ENCODE measurements at regions not wholly inside any gene's neighbourhood (a gene's known extent, or its start where the extent isn't known, plus 50 kb on each side); places are given as distances from the start of the nearest gene placed in this dataset.

DNA sequence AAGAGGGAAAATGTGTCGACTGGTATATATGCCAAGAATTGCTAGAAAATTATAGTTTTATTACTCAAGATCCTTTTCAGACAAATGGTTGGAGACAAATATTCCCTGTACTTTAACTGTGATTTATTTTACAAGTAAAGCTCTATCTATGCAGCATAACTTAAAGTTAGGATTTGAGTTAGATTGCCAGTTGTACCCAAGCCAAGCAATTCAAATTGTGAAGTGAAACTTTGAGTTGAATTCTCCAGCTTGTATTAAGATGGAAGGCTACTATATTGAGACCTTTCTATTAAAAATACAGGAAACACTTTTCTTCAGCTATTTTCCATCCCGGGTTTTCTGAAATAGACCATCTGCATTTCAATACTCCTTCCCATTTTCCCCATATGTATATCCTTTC, 333.1 kb upstream of the RBMS3 start:
- DNase-seq: no peak

DNA sequence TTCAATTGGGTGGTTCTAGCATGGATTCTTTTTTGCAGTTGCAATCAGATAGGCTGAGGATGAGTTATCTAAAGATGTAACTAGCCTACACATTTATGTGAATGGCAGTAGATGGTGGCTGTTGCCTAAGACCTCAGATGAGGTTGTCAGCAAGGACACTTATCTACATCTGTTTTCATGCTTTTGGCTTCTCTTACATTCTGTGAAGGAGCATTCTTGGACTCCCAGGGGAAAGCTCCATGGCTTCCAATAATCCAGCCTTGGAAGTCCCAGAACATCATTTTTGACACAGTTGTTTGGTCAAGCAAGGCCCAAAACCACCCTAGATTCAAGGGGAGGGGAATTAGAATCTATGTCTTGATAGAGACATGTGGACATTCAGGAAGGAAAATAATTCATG, 332.2 kb upstream of the RBMS3 start:
- no peak for DNase-seq

DNA sequence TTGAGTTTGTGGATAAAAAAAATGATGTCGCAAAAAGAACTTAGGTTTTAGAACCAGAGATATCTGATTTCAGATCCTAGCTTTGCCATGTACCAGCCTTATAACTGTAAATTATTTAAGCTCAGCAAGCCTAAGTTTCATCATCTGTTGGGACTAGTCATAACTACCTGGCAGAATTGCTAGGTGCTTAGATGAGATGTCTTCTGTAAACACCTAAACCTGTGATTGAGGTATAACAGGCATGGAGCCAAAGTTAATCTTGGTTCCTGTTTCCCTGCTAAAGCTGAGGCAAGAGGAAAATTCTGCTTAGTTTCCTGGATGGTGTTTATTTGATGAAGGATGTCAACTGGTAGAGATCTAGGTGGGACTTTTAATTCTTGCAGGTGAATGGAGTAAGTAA, 331.3 kb upstream of the RBMS3 start:
- no peak for DNase-seq

DNA sequence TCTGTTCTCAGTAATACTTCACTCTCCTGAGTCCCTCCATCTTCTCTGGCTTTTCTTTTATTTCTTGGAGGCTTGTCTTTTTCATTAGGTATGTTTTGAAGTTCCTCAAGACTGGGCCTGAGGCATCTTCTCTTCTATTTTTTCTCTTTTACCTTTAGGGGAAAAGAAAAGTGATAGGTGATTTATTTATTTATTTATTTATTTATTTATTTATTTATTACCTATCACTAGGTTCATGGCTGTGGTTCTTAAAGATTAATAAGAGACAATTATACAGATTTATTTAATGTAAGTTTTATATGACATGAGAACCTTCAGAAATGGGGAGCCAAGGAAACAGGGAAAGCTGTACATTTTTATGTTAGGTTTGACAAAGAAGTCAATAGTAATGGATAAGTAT, 330.3 kb upstream of the RBMS3 start:
- no peak for DNase-seq

DNA sequence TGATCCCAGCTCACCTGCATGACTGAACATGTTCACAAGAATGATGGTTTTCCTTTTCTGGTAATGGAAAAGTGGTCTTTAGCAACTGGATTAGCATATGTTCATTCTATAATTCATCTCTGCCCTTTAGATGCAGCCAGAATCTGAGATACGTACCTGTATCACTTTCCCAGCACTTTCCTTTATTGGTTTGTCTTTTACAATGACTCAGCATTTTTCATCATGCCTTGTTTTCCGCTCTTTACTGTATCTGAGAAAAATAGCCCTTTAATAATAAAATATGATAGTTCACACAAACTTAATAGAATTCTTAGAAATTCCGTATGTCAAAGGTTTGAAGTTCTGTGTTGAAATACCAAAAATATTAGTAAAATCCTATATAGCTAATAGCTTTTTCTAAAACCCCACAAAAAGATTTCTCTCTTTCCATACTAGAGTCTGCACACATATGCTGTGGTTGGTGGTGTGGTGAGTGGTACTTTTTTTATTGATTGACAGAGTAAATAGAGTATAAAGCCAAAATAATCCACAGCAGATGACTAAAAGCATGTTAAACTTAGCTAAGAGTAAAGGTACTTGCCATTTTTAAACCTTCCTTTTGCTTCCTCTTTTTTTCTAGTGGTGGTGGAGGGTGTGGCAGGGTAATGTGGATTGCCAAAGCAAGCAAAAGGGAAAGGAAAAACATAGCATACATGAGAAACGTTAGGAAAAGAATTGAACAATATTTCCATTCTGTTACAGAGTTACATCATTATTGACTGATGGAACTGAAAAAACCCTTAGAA, 328.9 kb upstream of the RBMS3 start:
- no peak for DNase-seq

DNA sequence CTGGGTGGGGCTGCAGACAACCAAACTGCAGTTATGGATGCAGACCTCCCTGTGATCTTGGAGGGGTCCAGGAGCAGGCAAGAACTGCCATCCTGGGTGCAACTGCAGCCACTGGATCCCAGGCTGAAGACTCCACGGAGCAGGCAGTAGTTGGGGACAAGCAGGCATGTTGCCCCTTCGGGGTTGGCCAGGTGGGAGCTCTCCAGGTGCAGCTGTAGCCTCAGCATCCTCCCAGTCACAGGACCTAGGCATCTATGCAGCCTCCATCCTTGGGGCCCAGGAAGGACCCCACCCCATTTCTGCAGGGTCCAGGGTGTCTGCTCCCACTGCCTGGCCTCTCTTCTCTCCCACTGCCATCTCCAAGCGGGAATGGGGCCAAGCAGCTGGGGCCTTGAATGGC, 322.2 kb upstream of the RBMS3 start:
- DNase-seq: no peak

DNA sequence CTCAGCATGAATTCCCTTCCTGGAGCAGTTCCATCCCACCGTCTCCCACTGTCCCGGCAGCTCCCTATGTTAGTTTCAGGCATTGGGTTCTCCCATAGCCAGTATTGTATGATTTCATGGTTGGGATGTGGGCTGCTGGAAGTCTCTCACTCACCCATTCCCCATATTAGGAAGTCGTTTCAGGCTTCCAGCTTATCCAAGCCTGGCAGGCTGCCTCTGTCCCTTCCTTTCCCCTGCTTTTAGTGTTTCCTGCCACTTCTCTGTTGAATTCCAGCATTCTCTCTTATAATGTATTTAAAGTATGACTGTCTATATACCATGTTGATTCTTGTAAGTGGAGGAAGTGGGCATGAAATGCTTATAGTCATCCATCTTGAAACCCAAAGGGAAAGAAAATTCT, 309.7 kb upstream of the RBMS3 start:
- DNase-seq: no peak

DNA sequence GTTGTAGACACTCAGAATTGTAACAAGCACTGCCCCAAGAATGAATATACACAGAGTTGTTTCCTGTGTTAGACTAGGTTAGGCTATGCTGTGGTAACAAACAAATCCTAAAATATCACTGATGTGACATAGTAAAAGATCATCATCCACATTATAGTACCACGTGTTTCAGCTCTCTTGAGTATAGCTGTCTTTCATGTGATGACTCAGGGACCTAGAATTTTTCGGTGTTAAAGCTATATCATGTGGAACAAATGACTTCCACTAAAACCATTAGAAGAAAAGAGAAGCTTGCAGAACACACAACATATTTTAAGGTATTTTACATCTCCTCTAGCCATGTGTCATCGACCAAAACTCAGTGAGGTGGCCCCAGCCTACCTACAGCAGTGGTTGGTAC, 307.9 kb upstream of the RBMS3 start:
- DNase-seq: no peak

DNA sequence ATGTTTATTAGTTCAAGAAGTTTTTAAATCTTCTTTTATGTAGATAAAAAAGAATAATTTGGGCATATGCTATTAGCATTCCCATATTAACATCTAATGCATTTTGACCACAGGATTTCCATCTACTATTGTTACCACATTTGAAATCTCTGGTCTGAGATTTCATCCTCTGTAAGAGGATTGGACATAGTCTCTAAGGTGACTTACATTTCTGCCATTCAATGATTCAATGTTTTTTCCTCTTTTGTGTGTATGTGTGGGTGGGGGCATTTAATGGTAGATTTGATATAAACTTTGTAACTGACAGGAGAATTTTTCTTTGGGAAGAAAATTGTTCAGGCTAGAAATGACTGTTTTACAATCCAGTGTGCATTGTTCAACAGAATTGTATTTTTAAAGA, 307.3 kb upstream of the RBMS3 start:
- no peak for DNase-seq

DNA sequence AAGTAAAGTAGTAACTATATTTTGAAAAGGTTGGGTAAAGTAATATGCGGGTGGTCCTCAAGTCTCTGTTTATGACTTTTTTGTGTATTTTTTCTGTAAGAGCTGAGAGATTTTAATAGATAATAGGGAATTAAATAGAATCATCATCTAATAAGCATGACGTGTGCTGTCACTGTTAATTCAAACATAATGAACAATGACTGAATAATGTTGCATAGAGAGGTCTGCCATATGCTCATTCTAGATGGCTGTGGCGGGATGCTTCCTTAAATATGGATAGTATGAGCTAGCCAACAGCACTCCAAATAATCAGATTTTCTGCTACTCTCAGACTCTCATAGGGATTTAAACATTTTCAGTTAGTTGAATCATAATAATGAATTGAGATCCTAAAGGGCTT, 302.8 kb upstream of the RBMS3 start:
- DNase-seq: no peak

DNA sequence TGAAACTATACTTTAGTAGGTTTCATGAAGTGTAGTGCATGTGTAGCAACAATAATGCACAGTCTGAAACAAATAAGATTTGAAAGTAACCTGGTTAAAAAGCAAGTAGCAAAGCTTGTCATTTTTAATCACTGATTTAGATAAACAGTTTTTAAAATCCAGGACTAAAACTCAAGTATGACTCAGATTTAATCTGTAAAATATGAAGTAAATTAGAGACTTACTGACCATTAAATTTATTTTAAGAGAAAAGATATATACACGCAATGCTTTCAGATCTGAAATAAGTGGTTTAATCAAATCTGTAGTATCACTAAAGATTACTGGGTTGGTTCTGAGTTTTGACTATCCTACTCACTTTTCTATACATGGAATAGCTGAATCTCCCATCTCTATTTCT, 300.7 kb upstream of the RBMS3 start:
- DNase-seq: no peak

DNA sequence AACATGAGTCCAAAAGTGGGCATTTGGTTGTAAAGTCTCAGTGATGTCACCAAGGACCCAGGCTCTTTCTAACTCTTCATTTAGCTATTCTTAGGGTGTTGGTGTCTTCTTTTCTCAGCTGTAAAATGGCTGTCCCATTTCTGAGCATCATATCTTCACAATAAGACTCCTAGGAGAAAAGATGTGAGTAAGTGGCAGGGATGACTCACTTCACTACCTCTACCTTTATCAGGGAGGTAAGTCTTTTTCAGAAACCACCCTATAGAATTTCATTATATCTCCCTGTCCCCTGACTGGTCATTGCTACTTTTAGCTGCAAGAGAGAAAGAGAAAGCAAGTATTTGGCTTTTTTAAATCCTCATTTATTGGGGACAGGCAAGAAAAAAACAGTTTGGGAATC, 300.2 kb upstream of the RBMS3 start:
- DNase-seq: no peak

DNA sequence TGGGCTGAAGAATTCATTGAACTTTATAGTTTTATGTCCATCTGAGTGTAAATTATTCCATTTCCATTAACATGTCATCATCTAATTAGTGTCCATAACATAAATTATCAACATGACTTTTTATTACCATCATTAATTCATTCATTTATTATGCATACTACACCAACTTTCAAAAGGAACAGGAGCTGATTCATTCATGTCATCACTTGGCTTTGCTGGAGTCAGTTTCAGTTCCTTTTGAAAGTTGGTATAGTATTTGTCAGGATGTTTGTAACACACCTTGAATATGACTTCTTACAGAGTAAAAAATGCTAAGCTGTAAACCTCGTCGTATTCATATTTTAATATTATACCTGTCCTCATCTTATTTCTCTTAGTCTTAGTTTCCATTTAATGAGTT, 298.0 kb upstream of the RBMS3 start:
- no peak for DNase-seq

DNA sequence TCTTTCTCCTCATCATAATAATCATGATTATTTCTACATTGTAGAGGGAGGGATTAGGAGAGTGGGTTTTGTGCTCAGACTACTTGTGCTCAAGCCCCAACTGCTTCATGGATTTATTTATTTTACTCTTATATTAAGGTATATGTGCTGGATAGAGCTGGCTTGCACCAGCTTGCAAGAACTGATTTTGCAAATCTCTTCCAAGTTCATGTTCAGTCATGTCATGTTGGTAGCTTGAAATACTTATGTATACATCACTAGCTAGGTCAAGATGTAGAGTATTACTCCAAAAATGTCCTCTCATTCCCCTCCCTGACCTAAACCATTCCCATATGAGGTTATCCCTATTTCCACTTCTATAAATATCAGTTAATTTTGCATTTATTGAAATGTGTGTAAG, 293.9 kb upstream of the RBMS3 start:
- DNase-seq: no peak

DNA sequence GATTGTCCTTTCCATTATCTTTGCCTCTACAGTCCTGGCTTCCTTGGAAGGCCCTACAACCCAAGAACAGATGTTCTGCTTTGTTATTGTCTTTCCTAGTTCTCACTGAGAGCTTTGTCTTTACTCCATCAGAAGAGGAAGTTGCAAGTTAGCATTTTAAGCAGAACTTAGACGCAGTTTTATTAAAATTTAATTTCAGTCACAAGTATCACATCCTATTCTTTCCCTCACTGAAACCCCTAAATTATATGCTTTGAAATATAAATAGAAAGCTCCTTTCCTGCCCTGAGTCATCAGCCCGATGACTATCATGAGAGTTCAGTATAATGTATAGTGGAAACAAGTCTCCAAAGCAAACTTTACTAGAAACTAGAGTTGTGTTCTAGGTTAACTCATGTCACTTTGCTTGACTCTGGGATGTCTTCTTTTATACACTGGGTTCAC, 291.2 kb upstream of the RBMS3 start:
- no peak for DNase-seq

DNA sequence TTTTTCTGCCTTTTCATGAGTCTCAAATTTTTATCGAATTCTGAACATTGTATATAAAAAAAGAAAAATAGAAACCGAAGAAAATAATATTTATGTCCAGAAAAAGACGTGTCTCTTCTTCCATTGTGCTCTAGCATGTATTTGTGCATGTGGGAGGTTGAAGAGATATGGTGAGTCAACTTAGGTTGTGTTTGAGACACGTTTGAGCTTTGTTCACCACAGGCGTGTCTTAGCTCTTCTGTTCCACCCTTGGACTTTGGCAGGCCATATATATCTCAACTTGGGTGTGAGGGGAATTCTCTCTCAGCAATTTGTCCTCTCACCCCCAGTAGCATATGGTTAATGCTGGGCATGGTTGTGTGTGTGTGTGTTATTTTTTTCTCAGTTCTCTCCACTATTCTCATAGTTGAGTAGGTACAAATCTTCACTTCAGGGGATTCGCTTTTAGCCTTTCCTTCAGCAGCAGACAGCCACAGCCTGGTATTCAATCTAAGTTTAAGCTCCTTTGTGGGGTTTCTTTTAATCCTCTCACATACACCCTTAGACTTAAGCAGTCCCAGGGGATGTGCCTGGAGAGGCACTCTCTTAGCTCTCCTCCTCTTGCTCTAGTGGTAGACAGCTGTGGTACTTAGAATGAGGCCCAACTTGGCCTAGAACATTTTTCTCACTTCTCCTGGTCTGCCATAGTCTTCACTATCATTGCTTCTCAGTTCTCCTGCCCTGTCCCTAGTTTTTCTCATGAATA, 286.5 kb upstream of the RBMS3 start:
- DNase-seq: no peak

DNA sequence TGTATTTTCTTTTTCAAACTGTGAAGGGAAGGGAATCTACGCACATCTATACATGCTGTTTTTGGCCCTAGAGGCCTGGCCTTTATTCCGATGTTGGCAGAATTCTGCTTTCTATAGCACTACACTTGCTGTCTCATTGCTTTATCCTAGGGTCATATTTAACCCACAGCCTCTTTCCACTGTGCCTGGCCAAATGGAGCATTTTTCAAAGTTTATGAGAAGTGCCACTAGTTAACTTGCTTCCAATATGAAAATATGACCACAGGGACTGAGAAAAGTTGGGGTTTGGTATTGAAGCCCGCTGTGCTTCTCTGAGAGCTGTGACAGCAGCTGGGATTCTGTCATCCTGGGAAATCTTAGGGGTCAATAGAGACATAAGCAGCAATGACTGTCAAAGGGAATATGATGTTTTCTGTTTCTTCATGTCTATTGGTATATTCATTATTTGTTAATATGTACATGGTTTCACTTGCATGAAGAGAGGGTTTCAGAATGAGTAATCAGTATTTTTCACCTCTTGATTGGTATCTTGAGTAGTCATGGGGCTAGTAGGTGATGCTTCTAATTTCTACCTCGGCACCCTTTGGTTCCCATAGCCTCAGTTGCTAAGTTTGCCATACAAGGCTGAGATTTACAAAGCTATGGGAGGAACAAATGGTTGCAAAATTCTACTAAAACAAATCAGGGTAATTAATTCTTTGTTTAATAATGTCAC, 275.8 kb upstream of the RBMS3 start:
- DNase-seq: no peak

DNA sequence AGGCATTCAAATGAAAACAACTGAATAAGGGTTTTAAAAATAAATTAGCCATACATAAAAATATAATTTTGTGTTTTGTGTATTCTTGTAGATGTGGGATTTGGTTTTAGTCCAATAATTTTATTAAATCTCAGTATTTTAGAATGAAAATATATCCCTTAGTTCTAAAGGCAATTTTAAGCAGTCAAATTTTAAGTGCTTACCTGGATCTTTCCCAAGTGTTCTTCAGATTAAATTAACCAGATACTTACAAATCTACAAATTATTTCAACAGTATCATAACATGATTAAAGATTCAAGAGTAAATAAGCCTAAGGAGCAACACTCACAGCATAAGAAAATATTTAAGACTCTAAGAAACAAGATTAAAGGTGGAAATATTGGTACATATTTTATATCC, 275.0 kb upstream of the RBMS3 start:
- no peak for DNase-seq

DNA sequence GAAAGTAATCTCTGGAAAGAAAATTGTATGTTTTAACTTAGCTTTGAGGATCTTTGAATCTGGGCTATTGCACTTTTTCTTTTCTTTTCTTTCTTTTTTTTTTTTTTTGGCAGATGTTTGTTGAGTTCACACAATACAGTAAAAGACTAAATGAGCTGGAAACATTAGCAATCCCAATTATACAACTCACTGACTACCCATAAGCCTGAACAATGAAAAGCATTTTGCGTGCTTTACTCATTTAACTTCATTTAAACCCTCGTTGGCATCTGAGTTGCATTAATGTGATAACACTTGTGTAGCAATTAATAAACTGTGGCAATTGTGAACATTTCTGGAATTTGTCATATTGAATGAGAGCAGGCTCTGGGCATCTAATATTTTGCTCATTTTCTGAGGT, 269.4 kb upstream of the RBMS3 start:
- DNase-seq: no peak

DNA sequence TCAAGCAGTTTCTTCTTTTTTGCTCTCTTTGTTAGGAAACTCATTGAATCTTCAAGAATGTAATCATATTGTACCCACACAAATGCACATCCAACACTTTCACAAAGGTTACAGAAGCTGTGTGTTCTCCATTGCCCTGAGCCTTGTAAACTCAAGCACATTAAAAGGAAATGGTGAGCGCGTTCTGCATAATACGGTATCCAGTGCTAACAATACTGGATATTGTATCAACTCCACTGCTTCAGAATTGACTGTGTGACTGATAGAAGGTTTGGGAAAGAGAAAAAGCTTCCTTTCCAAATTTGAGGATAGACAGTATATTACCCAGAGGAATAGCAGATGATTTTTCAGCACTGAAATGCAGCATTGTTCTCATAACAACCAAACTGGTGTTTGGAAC, 268.9 kb upstream of the RBMS3 start:
- no peak for DNase-seq

DNA sequence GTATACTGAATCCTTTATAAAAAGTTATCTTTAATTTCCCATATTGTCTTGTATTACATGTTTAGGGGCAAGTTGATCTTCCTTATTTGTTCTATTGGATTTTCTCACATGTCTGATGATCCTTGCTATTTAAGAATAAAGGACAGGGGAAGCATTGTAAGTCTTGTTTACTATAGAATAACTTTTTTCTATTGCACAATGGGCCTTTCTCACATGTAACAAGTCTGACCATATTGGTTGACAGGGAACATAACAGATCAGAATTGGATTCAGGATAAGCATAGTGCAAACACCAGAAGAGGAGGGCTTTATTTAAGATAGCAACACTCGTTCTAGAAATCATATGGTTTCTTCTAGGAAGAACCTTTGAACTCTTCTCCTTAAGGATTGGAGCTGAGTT, 257.9 kb upstream of the RBMS3 start:
- no peak for DNase-seq

DNA sequence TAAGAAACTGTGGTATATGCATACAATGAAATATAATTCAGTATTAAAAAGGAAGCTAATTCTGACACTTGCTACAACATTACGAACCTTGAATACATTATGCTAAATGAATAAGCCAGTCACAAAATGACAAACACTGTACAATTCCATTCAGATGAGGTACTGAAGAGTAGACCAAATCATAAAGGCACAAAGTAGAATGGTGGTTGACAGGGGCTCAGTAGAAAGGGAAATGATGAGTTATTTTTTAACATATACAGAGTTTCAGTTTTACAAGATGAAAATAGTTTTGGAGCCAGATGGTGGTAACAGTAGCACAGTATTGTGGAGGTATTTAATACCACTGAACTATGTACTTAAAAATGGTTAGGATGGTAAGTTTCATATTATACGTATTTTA, 254.6 kb upstream of the RBMS3 start:
- DNase-seq: no peak

DNA sequence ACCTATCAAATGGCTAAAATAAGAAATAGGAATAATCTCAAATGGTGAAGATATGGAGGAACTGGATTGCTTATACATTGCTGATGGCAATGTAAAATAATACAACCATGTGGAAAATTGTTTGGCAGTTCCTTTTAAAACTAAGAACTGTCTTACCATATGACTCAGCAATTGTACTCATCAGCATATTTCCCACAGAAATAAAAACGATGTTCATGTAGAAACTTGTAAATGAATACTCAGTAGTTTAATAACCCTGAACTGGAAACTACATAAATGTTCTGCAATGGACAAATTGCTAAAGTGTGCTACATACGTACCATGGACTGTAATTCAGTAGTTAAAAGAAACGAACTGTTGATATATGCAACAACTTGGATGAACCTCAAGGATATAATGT, 253.9 kb upstream of the RBMS3 start:
- DNase-seq: no peak

All from amygdala (tissue), 56 donors.